K562 (cell line): ENCODE measurements at regions not wholly inside any gene's neighbourhood (a gene's known extent, or its start where the extent isn't known, plus 50 kb on each side); places are given as distances from the start of the nearest gene placed in this dataset.

ENCODE experiments used
- FOS ChIP-seq: IDR thresholded peaks from 3 replicates; pipeline ENCODE4 v1.6.1; 2011; ENCODE audit not compliant: insufficient read length; ENCODE audit errors: extremely low read depth
- REST ChIP-seq, 2 experiments: fragments of 450-650 bp; formaldehyde crosslinking in 1 of 2; IDR thresholded peaks; 2 replicates each; pipeline versions ENCODE4 v1.4.0 to v1.6.1; 2014 to 2020; ENCODE audit warnings: mild to moderate bottlenecking in 2 of 2, borderline replicate concordance in 1 of 2, low read depth in 1 of 2
- SIX5 ChIP-seq, 2 experiments: IDR thresholded peaks; 2 replicates each; pipeline ENCODE4 v1.6.1; 2011; ENCODE audit warnings: low read length in 2 of 2, borderline replicate concordance in 1 of 2, low read depth in 1 of 2, mild to moderate bottlenecking in 1 of 2, moderate library complexity in 1 of 2; ENCODE audit not compliant: insufficient read depth in 1 of 2
- SMC3 ChIP-seq: conservative IDR thresholded peaks from 2 replicates; pipeline ENCODE4 v1.6.1; 2011; ENCODE audit warnings: low read depth, low read length, improper control_type of control experiment; ENCODE audit not compliant: insufficient read depth
- ZBTB7A ChIP-seq: IDR thresholded peaks from 2 replicates; pipeline ENCODE4 v1.6.1; 2011; ENCODE audit warnings: low read depth, mild to moderate bottlenecking, low read length, moderate library complexity, borderline replicate concordance; ENCODE audit not compliant: control insufficient read depth
- ZNF184 ChIP-seq: sonication (generic); formaldehyde crosslinking; IDR thresholded peaks from 2 replicates; pipeline ENCODE4 v1.5.0; 2020; ENCODE audit warnings: missing genetic modification reagents

DNA sequence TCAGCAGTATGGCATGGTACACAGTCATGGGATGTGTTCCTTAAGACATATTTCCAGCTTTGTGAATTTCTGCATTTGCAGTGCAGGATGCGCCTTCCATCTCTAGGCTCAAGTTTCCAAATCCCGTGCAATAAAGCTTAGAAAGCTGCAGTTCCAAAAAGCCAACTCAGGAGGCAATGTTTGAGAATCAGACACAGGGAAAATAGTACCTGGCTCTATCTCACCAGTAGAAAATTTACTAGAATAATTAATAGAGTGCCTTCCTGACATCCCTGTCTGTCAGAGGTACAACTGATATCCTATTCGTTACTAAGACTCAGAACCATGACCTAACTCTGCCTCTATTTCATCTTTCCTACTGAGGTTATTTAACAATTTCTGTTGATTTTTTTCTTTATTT lies 1333.0 kb downstream of the PCDH19 start:
- TF ChIP-seq REST (IDR thresholded peaks at IDR 0.05; ENCODE audit: borderline replicate concordance) (no peak), REST (CRISPR knock-in tag; IDR thresholded peaks at IDR 0.05; ENCODE audit: low read depth) (no peak), ZNF184 (CRISPR knock-in tag) (no peak), SIX5 (IDR thresholded peaks at IDR 0.05; ENCODE audit: borderline replicate concordance in 1 of 2, insufficient read depth in 1 of 2, low read depth in 1 of 2, low read length in 2 of 2) (no peak), FOS (no peak), SMC3 (no peak), ZBTB7A (no peak)
